ENCODE measurements at regions not wholly inside any gene's neighbourhood (a gene's known extent, or its start where the extent isn't known, plus 50 kb on each side); places are given as distances from the start of the nearest gene placed in this dataset.

GRCh38 chr2:10987861-10988260 lies 76.1 kb downstream of the KCNF1 start:
- CTCF ChIA-PET: no interaction called here
- no peak for TF ChIP-seq ARNT (IDR thresholded peaks at IDR 0.05)
- TF ChIP-seq NFRKB (IDR thresholded peaks at IDR 0.05): no peak
- TF ChIP-seq CTBP1 (IDR thresholded peaks at IDR 0.05; ENCODE audit: borderline replicate concordance): no peak
- TF ChIP-seq BHLHE40 (IDR thresholded peaks at IDR 0.05; ENCODE audit: borderline replicate concordance): no peak
- no peak for TF ChIP-seq SP1 (IDR thresholded peaks at IDR 0.05)
- TF ChIP-seq LEF1 (IDR thresholded peaks at IDR 0.05; ENCODE audit: borderline replicate concordance): no peak
- TF ChIP-seq FOXK2 (IDR thresholded peaks at IDR 0.05): no peak
- DNase-seq (ENCODE audit: extremely low spot score): no peak
- POLR2A ChIA-PET: no interaction called here

- DNase-seq (ENCODE audit: extremely low spot score): no peak
- TF ChIP-seq NFRKB (IDR thresholded peaks at IDR 0.05): no peak
- TF ChIP-seq FOXK2 (IDR thresholded peaks at IDR 0.05): no peak
- no peak for TF ChIP-seq HDGF (IDR thresholded peaks at IDR 0.05; ENCODE audit: borderline replicate concordance)
- TF ChIP-seq ELF4 (IDR thresholded peaks at IDR 0.05): no peak
- no peak for TF ChIP-seq CTBP1 (IDR thresholded peaks at IDR 0.05; ENCODE audit: borderline replicate concordance)
- TF ChIP-seq TARDBP (IDR thresholded peaks at IDR 0.05): no peak
- TF ChIP-seq PKNOX1 (IDR thresholded peaks at IDR 0.05): no peak
- no peak for TF ChIP-seq ZNF384 (IDR thresholded peaks at IDR 0.05)
- no peak for TF ChIP-seq BHLHE40 (IDR thresholded peaks at IDR 0.05; ENCODE audit: borderline replicate concordance)
- no peak for TF ChIP-seq ARNT (IDR thresholded peaks at IDR 0.05)
- TF ChIP-seq SUZ12 (IDR thresholded peaks at IDR 0.05): no peak
- ChIA-PET CTCF (interaction anchor here (1.1 kb wide), 1 partner anchor 33 kb away, joined by 4 read pairs; no protein-coding TSS in a partner anchor), POLR2A (no interaction called here)
These were observed 77.4 kb downstream of the KCNF1 start for GRCh38 chr2:10989151-10989550.

- ChIA-PET CTCF (no interaction called here), POLR2A (no interaction called here)
- DNase-seq (ENCODE audit: extremely low spot score): no peak
- TF ChIP-seq PKNOX1 (IDR thresholded peaks at IDR 0.05): no peak
- TF ChIP-seq BHLHE40 (IDR thresholded peaks at IDR 0.05; ENCODE audit: borderline replicate concordance): no peak
- TF ChIP-seq SUZ12 (IDR thresholded peaks at IDR 0.05): no peak
- no peak for TF ChIP-seq FOXM1 (IDR thresholded peaks at IDR 0.05; ENCODE audit: borderline replicate concordance)
- TF ChIP-seq FOXK2 (IDR thresholded peaks at IDR 0.05): no peak
- TF ChIP-seq ELF4 (IDR thresholded peaks at IDR 0.05): no peak
- TF ChIP-seq ZNF384 (IDR thresholded peaks at IDR 0.05): no peak
- TF ChIP-seq TARDBP (IDR thresholded peaks at IDR 0.05): no peak
- TF ChIP-seq SP1 (IDR thresholded peaks at IDR 0.05): no peak
- no peak for TF ChIP-seq FOXA1 (IDR thresholded peaks at IDR 0.05)
- no peak for TF ChIP-seq NFRKB (IDR thresholded peaks at IDR 0.05)
- no peak for TF ChIP-seq HDGF (IDR thresholded peaks at IDR 0.05; ENCODE audit: borderline replicate concordance)
- no peak for TF ChIP-seq LEF1 (IDR thresholded peaks at IDR 0.05; ENCODE audit: borderline replicate concordance)
These were observed 78.0 kb downstream of the KCNF1 start for GRCh38 chr2:10989782-10990181.

DNA sequence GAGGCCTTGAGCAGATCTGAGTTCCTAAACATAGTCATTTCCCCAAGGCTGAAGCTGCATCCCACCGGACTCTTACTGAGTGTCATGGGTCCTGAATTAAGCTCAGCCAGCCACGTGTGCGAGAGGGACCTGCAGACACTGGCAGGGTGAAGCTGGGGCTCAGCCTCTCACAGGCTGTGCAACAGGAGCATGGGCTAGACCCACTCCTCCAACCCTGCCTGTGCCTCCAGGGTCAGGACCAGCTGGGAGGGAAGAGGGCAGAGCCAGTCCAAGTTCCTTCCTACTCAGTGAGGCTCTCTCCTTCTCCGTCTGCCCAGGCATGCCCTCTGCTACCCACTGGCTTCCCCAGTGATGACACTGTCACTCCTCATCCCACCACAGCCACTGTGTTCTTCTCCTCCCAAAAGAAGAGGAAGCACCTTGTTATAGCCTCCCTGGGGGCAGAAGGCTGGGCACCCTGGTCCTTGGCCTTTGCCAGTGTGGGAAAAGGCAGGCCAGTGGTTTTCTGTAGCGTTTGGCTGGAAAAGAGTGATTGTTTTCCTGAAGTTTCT lies 78.9 kb downstream of the KCNF1 start:
- POLR2A ChIA-PET: no interaction called here
- no peak for DNase-seq (ENCODE audit: extremely low spot score)
- CTCF ChIA-PET: no interaction called here
- TF ChIP-seq TARDBP (IDR thresholded peaks at IDR 0.05) (no peak), L3MBTL2 (conservative IDR thresholded peaks at IDR 0.05) (no peak), LEF1 (IDR thresholded peaks at IDR 0.05; ENCODE audit: borderline replicate concordance) (no peak), FOXA1 (IDR thresholded peaks at IDR 0.05) (no peak), ELF4 (IDR thresholded peaks at IDR 0.05) (no peak), CTBP1 (IDR thresholded peaks at IDR 0.05; ENCODE audit: borderline replicate concordance) (no peak), BHLHE40 (IDR thresholded peaks at IDR 0.05; ENCODE audit: borderline replicate concordance) (no peak), FOXM1 (IDR thresholded peaks at IDR 0.05; ENCODE audit: borderline replicate concordance) (no peak), ARNT (IDR thresholded peaks at IDR 0.05) (no peak)

- ChIA-PET CTCF (no interaction called here), POLR2A (no interaction called here)
- no peak for DNase-seq (ENCODE audit: extremely low spot score)
- TF ChIP-seq BHLHE40 (IDR thresholded peaks at IDR 0.05; ENCODE audit: borderline replicate concordance): no peak
- TF ChIP-seq CTBP1 (IDR thresholded peaks at IDR 0.05; ENCODE audit: borderline replicate concordance): no peak
- TF ChIP-seq ZNF384 (IDR thresholded peaks at IDR 0.05): no peak
- no peak for TF ChIP-seq FOXK2 (IDR thresholded peaks at IDR 0.05)
- TF ChIP-seq PKNOX1 (IDR thresholded peaks at IDR 0.05): no peak
- no peak for TF ChIP-seq FOXM1 (IDR thresholded peaks at IDR 0.05; ENCODE audit: borderline replicate concordance)
- TF ChIP-seq ELF4 (IDR thresholded peaks at IDR 0.05): no peak
- no peak for TF ChIP-seq L3MBTL2 (conservative IDR thresholded peaks at IDR 0.05)
These were observed 80.5 kb downstream of the KCNF1 start for GRCh38 chr2:10992023-10992791.

DNA sequence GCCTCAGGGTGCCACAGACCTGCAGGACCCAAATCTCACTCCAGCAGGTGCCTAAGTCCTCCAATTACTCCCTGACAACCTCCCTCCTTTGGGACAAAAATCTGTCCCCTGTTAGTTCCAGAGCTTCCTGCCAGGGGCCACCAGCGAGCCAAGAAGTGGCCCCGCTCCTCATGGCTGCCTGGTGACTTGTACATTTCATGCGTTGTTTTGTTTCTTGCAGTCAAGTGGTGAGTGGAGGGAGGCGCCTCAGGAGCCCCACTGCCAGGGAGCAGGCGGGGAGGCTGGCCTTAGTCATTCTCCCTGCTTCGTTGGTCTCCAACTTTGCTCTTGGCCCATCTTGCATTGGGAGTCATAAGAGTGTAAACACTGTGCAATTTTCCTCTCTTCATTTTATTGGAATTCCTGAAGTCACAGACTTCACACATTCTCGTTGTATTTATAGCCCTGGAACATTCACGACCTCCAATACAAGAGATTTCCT lies 81.3 kb downstream of the KCNF1 start:
- no peak for TF ChIP-seq FOXK2 (IDR thresholded peaks at IDR 0.05)
- TF ChIP-seq ELF4 (IDR thresholded peaks at IDR 0.05): no peak
- TF ChIP-seq FOXM1 (IDR thresholded peaks at IDR 0.05; ENCODE audit: borderline replicate concordance): no peak
- POLR2A ChIA-PET: no interaction called here
- CTCF ChIA-PET: no interaction called here
- no peak for DNase-seq (ENCODE audit: extremely low spot score)

Data from HEK293T (cell line).